ENCODE measurements at regions not wholly inside any gene's neighbourhood (a gene's known extent, or its start where the extent isn't known, plus 50 kb on each side); places are given as distances from the start of the nearest gene placed in this dataset.

DNA sequence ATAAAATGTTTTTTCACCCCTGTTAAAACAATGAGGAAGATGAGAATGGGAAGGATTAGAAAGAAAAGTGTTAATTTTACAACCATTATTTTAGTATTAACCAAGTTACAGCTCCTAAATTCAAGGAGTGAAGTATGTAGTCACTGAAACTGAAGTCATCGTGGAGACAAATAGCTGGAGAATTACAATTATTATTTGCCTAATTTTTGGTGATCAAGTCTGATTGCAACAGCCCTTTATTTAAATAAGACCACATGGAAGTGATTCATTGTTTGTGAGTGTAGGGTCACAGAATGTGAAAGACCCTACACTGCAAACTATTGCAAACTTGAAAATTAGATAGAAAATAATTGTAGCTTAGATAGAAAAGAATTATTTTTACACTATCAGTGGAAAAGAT, 292.4 kb downstream of the CENPW start:
- TF ChIP-seq, protein P1, sequence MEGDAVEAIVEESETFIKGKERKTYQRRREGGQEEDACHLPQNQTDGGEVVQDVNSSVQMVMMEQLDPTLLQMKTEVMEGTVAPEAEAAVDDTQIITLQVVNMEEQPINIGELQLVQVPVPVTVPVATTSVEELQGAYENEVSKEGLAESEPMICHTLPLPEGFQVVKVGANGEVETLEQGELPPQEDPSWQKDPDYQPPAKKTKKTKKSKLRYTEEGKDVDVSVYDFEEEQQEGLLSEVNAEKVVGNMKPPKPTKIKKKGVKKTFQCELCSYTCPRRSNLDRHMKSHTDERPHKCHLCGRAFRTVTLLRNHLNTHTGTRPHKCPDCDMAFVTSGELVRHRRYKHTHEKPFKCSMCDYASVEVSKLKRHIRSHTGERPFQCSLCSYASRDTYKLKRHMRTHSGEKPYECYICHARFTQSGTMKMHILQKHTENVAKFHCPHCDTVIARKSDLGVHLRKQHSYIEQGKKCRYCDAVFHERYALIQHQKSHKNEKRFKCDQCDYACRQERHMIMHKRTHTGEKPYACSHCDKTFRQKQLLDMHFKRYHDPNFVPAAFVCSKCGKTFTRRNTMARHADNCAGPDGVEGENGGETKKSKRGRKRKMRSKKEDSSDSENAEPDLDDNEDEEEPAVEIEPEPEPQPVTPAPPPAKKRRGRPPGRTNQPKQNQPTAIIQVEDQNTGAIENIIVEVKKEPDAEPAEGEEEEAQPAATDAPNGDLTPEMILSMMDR (IDR thresholded peaks at IDR 0.05) = no peak
- no peak for TF ChIP-seq EZH2 (IDR thresholded peaks at IDR 0.05)
- no peak for TF ChIP-seq EZH2phosphoT487 (IDR thresholded peaks at IDR 0.05)

Measured in neural progenitor cell (in vitro differentiated cells).